NCI-H2081 (cell line): ENCODE measurements at regions not wholly inside any gene's neighbourhood (a gene's known extent, or its start where the extent isn't known, plus 50 kb on each side); places are given as distances from the start of the nearest gene placed in this dataset.
"Not testable (repeated sequence)": the region's sequence is repeated elsewhere in the genome, so short reads cannot be mapped to it uniquely, and the experiment has no call there.

Source experiments
- DNase-seq, 2 experiments: peaks; one replicate each; lab custom pipeline; 2025; lab: John Stamatoyannopoulos, UW

DNA sequence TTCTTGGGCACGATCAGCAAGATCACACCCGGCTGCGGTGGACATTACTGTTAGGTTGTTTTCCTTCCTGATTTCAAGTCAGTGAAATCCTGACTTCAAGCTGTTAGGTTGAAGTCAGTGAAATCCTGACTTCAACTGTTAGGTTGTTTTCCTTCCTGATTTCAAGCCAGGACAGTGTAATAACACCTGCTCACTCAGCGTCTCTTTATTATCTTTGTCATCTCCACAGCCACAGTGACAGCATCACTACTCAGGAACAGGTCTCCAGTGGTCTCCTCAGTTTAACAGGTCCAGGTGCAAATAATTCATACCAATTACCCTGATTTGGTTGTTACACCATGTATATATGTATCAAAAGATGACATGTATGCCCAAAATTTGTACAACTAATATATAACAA lies 208.1 kb upstream of the REG3G start:
- no peak for DNase-seq

- no peak for DNase-seq
Measured at GRCh38 chr2:78832481-78832880, 193.0 kb upstream of the REG3G start.

DNA sequence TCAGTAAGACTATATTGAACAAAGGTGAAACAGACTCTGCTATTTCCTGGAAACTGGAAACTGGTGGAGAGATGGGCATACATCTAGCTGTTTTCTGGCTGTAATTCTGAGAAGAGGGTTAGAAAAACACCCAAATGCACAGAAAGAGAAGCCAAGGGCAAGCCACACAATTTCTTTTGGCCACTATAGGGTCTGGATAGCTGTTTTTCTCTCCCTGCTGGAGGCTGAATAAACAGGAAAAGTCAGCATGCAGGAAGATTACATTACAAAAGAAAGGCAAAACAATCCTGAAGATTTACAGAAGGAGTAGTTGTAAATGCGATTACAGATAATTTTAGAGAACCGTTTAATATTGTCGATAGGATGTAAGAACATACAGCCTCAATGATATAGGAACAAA lies 186.2 kb upstream of the REG3G start:
- no peak for DNase-seq

GRCh38 chr2:78840311-78840710 lies 185.2 kb upstream of the REG3G start:
- DNase-seq: not testable (repeated sequence)

DNA sequence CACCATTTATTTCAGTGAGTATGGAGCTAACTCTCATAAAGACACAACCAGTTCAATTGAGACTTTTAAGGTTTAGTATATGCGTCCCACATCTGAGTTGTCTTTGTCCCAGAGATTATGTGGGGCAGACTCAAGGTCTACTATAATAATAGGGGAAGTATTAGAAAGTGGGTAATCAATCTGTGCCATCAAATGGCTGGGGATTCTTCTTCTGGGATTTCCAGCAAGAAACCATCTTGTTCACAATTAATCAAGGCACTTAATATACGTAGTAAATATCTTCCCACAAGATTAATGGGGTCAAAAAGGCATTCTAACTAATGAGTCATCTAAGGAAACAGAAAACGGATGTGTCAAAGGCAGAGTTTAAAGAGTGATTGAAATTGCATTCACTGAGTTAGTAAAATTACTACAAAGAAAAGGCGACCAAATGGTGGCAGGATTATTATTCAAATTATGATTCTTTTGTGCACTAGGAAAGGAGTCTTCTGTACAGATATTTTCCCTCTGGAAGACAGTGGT lies 179.8 kb upstream of the REG3G start:
- DNase-seq: no peak

DNA sequence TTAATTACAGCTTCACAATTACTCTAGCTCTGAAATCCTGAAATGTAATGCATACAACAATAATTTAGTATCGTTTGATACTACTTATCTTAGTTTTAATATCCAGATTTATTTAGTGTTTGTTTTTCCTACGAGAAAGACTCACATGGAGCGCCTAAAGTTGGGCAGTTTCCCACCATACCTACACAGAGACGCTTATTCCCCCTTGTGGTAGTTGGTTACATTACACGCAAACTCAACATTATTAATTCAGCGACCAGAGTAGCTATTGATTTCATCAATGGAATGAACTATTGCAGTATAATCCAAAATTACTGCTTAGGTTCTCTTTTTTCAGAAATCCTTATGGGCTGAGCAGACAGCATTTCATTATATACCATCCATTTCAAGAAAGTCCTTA lies 164.0 kb upstream of the REG3G start:
- DNase-seq: peak; percentile 8 to 41

DNA sequence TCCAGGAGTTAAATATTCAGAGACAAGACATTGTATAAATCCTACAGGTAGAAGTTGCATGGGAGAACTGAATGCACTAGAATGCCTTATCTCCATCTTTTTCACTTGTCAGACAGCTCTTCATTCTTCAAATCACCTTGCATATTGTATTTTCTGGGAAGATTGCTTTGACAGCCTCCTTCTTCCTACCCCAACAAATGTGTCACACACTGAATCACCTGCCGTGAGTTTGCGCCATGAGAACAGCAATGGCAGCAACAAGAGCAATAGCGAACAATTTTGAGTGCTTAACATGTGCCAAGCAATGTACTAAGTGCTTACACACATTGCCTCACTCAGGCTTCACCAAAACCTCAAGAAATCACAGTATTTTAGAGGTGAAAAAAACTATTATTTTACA lies 161.3 kb upstream of the REG3G start:
- DNase-seq: no peak

DNA sequence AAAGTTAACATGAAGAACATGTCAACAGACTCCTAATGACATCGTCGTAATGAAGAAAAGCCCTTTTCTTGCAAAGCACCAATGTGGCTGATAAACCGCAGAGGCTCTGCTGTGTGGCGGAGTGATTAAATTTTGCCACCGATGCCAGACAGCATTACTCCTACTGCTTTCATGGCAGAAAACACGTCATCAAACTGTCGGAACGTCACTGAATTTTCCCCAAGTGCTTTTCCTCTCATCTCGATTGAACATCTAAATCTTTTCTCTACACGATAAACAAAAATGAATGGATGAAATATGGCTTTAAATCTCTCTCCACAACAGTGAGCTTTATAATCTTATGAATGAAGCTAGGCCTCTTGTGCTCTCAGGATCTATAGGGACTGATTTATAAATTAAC lies 159.8 kb upstream of the REG3G start:
- no peak for DNase-seq

DNA sequence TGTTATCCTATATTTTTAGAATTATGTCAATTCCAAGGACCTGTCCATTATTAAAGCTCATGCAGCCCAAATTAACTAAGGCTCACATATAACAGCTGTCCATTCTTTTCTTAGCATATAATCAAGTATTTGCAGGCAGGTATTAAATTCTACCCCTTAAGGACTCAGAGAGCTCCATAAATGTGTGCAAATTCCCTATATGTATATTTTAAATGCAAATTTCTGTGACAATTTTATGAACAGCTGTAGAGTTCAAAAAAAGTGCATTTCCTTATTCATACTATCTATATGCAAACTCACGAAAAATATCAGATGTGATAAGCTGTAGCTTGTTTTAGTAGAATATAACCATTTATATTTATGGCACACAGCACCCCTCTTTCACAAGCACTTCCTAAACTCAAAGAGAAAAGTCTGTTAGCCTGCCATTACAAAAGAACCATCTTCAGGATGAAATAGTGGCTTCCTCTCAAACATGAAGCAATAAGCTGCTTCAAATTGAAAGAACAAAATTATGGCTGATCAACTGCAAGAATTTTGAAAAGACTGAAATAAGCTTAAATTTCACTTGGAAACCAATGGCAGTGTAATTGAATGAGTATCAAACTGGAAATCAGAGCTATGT lies 155.0 kb upstream of the REG3G start:
- no peak for DNase-seq

GRCh38 chr2:78873526-78873925 lies 152.0 kb upstream of the REG3G start:
- DNase-seq: no peak

GRCh38 chr2:78876316-78876688 lies 149.2 kb upstream of the REG3G start:
- DNase-seq: no peak

DNA sequence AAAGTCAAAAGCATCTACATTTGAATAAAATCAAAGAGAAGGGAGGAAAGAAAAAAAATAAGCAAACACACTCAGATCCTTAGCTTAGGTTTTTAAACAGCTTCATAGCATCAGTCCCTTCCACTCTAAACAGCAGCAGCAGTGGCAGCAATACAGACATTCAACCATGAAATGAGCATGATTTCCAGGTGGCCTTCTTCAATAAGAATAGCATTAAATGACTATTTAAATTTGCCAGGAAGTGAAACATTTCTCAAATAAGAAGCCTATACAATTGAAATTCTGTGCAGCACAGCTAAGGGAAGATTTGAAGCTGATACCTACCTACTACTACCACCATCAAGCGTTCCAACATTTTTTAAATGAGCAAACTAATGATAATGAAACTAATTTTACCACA lies 138.1 kb upstream of the REG3G start:
- no peak for DNase-seq

- DNase-seq: no peak
Measured at GRCh38 chr2:78890935-78891334, 134.6 kb upstream of the REG3G start.

GRCh38 chr2:78892295-78892694 lies 133.2 kb upstream of the REG3G start:
- no peak for DNase-seq

DNA sequence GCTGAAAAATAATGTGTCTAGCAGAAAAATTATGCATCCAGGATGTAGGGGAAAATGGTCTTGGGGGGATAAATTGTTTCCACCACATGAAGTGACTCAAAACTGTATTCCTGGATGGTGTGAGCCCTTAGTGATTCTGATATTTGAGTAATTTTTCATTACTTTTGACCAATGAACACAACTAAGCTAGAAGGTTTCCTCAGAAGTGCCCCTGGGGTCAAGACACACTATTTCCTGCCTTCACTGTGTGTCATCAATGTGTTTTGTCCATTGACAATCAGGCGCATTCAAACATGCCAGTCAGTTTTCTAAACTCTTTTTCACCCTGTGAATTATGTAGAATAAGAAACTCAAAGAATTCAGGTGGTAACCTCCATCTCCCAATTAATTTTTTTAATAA lies 130.5 kb upstream of the REG3G start:
- no peak for DNase-seq

- DNase-seq: no peak
Measured at GRCh38 chr2:78896536-78896935, 129.0 kb upstream of the REG3G start.

DNA sequence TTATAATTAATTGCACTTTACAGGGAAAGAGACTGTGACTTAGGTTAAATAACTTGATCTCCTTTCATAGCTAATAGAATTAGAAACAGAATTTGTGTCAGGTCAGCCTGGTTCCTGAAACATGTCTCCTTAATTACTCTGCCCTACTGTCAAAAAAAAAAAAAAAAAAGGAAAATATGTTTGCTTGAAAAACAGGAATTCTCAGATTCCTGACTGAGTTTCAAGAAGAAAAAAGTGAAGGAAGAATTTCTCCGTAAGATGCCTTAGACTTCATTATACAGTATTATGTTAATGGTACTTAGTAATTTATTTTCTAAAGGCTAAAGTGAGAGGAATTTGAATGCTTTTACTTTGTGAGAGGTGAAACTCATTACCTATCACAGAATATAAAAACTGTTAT lies 118.4 kb upstream of the REG3G start:
- no peak for DNase-seq

GRCh38 chr2:78908973-78909372 lies 116.5 kb upstream of the REG3G start:
- DNase-seq: no peak

DNA sequence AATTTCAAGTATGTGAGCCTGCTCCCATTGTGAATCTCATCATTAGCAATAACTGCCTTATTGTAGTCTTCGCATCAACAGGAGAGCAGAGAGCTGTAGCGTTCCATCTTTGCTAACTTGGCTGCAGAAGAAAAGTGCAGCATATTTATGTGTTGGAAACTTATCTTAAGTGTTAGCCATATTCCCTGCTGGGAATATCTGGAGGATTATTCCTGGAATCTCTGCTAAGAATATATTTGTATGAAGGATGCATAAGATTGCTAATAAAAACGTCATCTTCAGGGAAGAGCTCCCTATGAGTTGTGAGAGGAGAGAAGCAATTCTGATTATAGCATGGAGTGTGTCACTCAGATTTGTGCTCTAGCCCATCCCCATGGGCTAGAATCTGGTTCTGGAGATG lies 115.1 kb upstream of the REG3G start:
- DNase-seq: no peak

- no peak for DNase-seq
Measured at GRCh38 chr2:78913257-78913656, 112.2 kb upstream of the REG3G start.

- no peak for DNase-seq
Measured at GRCh38 chr2:78925258-78925657, 100.2 kb upstream of the REG3G start.

DNA sequence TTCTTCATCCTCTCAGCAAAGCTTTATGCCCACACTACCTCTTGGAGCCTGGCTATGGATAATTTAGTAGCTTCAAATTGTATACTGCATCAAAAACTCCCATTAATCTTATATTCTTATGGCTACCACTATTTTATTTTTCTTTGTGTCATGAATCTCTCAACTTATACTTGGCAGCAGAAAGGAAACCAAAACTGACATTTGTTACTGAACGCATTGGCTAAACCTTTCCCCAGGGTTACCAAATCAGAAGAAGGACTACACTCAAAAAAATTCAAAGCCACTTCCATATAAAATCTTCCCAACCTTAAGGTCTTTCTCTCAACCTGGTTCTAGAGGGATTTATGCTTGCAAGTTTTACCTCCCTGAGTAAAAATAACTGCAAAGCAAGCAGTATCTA lies 97.0 kb upstream of the REG3G start:
- DNase-seq: no peak

- no peak for DNase-seq
Measured at GRCh38 chr2:78940998-78941397, 84.5 kb upstream of the REG3G start.

DNA sequence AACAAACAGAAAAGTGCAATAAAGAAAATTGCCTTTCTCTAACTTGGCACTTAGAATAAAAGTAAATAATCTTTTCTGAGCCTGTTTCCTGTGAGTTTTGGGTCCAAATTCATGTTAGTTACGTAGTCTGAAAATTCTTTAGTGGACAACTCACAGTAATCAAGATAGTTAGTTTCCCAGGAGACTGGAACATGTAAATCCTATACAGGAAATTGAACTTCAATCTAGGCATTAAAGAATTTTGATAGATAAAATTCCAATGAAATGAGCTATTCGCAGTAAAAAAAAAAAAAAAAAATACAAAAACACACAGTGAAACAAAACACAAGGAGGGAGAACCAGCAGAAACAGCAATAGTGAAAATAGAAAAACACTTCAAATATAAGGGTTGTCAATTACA lies 83.8 kb upstream of the REG3G start:
- DNase-seq: no peak

GRCh38 chr2:78963881-78964280 lies 61.6 kb upstream of the REG3G start:
- no peak for DNase-seq
